Thyroid gland (tissue), 4 donors: ENCODE measurements at regions not wholly inside any gene's neighbourhood (a gene's known extent, or its start where the extent isn't known, plus 50 kb on each side); places are given as distances from the start of the nearest gene placed in this dataset.

ENCODE experiments used
- CTCF ChIP-seq, 6 experiments: fragments of 200-600 bp in 3 of 6; fragments of 450-650 bp in 3 of 6; sonication (generic) in 3 of 6; IDR thresholded peaks; one replicate each; pipeline ENCODE4 v1.5.1; 2016 to 2019; ENCODE audit warnings: antibody characterized with exemption in 6 of 6, mild to moderate bottlenecking in 2 of 6, inconsistent platforms in 1 of 6, moderate library complexity in 1 of 6
- POLR2A ChIP-seq, 2 donors: fragments of 450-650 bp; IDR thresholded peaks; one replicate each; pipeline ENCODE4 v1.6.1; 2017; ENCODE audit warnings: antibody characterized with exemption in 2 of 2, mild to moderate bottlenecking in 2 of 2, moderate library complexity in 1 of 2

DNA sequence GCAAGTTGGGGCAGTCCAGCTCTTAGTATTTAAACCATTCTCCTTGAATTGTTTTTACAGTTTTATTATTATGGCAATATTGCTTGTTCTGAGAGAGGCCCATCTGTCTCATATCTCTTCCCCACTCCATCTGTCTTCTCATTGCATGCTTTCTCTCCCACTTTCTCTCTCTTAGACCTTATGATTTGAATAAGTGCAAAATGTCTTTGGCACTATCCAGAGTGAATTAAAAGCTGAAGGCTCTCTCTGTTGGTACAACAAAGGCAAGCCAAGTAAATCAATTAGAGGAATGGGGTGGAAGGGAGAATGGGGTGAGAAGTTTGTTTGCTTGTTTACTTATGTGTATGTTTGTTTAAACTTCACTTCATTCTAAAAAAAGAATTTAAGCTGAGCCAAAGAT, 195.3 kb upstream of the RFX3 start:
- TF ChIP-seq CTCF (IDR thresholded peaks at IDR 0.05) (no peak), POLR2A (IDR thresholded peaks at IDR 0.05) (no peak)
